ENCODE measurements at regions not wholly inside any gene's neighbourhood (a gene's known extent, or its start where the extent isn't known, plus 50 kb on each side); places are given as distances from the start of the nearest gene placed in this dataset.

DNA sequence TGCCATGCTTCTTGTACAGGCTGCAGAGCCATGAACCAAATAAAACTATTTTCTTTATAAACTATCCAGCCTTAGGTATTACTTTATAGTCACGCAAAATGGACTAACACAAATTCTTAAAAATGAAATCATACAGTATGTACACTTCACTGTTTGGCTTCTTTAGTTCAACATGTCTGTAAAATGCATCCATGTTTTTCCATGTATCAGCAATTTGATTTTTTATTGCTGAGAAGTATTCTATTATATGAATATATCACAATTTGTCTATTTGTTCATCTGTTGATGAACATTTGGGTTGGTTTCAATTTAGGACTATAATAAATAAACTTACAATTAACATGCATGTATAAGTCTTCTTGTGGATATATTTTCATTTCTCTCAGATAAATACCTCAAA is 182.1 kb downstream of the SCG2 start:
- DNase-seq (ENCODE audit: low spot score): no peak
- intact Hi-C loops (cut with DNase I): no loop called here

DNA sequence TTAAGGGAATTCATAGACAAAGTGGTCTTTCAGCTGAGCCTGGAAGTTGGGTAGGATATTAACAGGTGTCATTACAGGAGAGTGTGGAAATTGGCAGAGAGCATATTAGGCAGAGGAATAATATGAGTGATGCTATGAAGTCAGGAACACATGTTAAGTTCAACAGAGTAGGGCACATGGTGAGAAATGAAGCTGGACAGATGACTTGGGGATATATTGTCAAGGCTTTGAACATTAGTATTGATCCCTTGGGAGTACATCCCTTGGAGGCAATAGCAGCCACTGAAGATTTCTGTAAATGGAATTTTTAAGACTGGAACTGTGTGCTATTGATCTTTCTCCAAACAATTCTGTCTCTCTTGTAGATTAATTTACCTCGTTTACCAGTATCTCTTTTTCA is 170.7 kb downstream of the SCG2 start:
- intact Hi-C loops (cut with DNase I): no loop called here

DNA sequence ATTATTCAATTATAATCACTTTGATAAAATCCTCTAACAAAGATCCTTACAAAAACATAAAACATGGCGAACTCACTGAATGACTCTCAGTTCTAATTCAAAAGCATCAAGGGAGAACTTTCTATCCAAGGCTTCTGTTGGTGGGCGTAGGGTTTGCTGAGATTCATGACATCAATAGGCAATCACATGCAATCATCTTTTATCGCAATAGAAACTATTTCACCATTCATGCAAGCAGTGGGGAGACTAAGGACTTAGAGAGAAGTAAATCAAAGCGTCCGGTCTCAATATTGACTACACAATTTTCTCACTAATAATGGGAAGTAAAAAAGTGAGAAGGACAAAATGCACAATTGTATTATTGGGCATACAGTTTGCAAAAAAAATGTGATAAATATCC is 168.7 kb downstream of the SCG2 start:
- no peak for DNase-seq (ENCODE audit: low spot score)
- intact Hi-C loops (cut with DNase I): no loop called here

More for the DNA sequence above, 170.7 kb downstream of the SCG2 start:
- no peak for DNase-seq (ENCODE audit: low spot score)

DNA sequence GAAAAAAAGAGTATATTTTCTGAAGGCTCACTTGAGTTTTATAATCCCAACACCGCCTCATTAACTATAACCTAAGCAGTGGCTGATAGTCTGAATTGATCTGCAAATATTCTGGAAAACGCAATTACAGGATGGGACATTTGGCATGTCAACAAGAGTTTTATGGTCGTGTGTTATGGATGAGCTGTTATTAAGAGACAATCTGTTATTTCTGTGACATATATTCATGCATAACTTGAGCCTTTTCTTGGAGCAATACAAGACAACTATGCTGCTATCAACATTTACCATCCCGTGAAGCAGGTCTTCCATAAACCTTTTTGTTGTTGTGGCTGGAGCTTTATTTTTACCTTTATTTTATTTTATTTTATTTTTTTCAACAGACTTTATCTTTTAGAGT is 164.4 kb downstream of the SCG2 start:
- intact Hi-C loops (cut with DNase I): no loop called here

DNA sequence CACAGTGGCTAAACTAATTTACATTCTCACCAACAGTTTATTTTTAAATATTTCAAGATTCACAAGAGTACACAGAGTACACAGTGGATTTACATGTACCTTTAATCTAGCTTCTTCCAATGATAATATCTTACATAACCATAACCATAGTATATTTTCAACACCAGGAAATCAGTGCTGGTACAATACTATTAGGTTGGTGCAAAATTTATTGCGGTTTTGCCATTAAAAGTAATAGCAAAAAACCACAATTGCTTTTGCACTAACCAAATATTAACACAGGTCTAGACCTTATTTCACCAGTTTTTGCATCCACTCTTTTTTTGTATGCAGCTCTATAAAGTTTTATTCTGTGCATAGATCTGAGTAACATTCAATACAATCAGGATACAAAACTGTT is 163.0 kb downstream of the SCG2 start:
- no peak for DNase-seq (ENCODE audit: low spot score)
- intact Hi-C loops (cut with DNase I): no loop called here

More for the DNA sequence above, 164.4 kb downstream of the SCG2 start:
- DNase-seq (ENCODE audit: low spot score): no peak

DNA sequence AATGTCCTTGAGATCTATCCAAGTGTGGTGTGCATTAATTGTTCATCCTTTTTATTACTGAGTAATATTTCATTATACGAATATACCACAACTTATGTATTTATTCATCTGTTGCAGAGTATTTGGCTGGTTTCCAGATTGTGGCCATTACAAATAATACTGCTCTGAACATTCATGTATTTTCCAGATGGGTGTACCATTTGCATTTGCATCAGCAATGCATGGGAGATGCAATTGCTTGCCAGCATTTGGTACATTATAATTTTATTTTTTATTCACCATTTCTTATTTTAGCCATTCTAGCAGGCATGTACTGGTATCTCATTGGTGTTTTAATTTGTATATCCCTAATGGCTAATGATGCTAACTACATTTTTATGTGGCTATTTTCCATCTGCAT is 162.4 kb downstream of the SCG2 start:
- no peak for DNase-seq (ENCODE audit: low spot score)

DNA sequence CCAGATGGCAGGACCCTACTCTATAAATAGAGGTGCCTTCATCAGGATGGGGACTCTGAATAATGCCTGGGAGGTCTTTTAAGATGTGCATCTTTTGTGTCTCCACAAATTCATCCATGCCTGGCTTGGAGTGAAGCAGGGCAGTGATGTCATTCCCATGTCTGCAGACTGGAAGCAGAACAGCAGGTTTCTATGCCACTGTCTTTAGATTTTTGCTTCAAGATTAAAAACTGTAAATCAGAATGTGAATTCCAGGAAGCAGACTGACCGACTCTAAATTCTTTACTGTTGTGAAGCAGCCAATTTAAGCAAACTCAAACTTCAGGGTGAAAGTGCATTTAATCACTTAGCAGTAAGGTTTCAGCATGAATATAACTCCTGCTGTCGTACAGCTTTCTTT is 159.3 kb downstream of the SCG2 start:
- DNase-seq (ENCODE audit: low spot score): no peak
- intact Hi-C loops (cut with DNase I): no loop called here

More for the DNA sequence above, 162.4 kb downstream of the SCG2 start:
- intact Hi-C loops (cut with DNase I): no loop called here

DNA sequence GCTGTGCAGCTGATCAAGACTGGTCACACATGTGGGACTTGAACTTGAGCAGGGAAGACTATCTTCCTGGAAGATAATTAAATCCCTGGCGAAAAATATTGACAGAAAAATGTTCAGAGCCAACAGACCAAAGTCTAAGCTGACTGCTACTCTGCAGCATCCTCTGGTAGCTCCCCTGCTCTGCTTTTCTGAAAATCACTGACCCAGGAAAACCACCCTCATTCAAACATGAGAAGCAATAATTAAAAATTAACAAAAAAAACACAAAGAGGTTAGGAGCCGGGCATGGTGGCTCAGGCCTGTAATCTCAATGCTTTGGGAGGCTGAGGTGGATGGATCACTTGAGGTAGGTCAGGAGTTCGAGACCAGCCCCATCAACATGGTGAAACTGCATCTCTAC is 151.9 kb downstream of the SCG2 start:
- no peak for DNase-seq (ENCODE audit: low spot score)
- intact Hi-C loops (cut with DNase I): loop anchor here (10.0 kb wide), 1 partner anchor 345 kb away; no protein-coding TSS in a partner anchor

DNA sequence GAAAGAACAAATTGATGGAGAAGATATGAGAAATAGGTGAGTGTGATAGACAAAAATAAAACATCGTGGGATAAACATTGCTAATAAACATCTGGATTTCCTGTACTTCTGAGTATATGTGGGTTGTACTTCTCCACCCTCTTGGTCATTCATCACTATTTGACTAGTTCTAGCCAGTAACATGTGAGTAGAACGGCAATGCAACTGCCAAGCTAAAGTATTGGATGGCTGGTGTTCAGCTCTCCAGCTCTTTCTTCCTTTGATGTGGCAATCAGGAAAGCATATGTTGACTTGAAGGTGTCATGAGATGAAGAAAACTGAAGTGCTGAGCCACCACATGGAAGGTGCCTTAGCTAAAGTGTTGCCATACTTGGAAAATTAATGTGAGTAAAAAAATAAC is 144.9 kb downstream of the SCG2 start:
- DNase-seq (ENCODE audit: low spot score): no peak
- intact Hi-C loops (cut with DNase I): loop anchor here (10.0 kb wide), 1 partner anchor 338 kb away; no protein-coding TSS in a partner anchor

DNA sequence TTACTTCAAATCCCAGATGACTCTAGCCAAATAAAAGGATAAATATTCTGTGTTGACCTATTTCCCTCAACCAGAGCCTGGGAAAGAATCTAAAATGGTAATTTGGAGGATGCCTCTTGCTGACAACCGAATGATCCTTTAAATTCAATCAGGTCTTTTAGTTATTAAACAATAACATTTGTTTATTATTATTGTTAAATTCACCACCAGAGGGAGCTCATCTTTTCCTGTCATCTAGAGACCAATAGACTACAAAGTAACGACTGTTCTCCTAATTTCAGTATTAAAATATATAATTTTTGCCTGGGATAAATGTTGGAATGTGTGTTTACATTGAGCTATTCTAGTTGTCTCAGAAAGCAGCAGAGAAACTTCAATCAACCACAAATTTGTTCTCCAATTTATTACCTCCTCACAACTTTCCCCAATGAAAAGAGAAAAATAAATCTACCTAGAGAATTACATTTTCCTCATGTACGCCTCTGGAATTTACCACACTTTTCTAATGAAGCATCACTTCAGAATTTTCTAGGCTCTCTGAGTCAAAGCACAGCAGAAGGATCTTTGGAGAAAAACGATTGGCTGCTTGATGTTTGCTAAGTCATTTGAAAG is 142.7 kb downstream of the SCG2 start:
- intact Hi-C loops (cut with DNase I): loop anchor here (10.0 kb wide), 1 partner anchor 335 kb away; no protein-coding TSS in a partner anchor

DNA sequence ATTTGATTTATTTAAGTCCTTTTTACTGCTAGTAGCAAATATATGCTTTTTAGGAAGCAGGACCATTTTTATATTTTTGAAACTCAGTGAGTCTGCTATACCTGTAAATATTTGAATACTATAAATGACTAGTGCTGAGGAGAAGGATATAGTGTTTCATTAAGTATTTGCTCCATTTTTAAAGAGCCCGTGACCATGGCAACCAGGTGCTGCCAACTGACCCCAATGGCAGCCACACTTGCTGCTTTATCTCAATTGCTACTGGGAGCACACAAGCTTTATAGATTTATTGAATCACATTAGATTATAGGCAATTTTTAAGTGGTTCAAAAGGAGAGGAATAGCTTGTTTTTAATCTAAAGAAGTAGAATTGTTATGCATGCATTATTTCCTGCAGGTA is 142.0 kb downstream of the SCG2 start:
- intact Hi-C loops (cut with DNase I): loop anchor here (10.0 kb wide), 2 partner anchors 415 to 485 kb away; no protein-coding TSS in a partner anchor
- DNase-seq (ENCODE audit: low spot score): no peak

More for the DNA sequence above, 142.7 kb downstream of the SCG2 start:
- DNase-seq (ENCODE audit: low spot score): no peak

DNA sequence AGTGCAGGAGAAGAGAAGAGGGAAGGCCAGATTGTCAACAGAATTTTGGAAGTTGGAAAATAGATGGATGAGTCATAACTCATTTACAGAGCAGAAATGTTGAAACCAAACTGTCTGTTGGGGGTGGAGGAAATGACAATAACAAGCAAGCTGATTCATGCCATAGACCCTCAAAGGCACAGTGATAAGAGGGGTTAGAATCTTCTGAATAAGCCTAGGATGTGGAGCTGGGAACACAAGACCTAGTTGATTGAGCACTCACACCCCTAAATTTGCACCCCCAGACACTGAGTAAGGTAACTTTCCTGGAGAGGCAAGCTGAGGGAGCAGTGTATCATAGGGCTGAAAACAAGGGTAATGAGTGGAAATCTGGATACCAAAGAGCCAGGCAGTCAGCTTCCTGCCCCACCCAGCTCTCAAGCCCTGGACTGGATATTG is 141.4 kb downstream of the SCG2 start:
- intact Hi-C loops (cut with DNase I): loop anchor here (10.0 kb wide), 2 partner anchors 416 to 486 kb away; no protein-coding TSS in a partner anchor
- no peak for DNase-seq (ENCODE audit: low spot score)

DNA sequence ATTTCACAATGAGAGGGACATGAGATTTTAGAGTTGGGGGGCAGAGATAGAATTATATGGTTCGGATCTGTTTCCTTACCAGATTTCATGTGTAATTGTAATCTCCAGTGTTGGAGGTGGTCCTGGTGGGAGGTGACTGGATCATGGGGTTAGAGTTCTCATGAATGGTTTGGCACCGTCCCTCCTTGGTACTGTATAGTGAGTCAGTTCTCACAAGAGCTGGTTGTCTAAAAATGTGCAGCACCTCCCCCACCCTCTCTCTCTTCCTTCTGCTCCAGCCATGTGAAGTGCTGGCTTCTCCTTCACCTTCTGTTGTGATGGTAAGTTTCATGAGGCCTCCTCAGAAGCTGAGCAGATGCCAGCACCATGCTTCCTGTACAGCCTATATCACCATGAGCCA is 138.1 kb downstream of the SCG2 start:
- DNase-seq (ENCODE audit: low spot score): no peak
- intact Hi-C loops (cut with DNase I): loop anchor here (10.0 kb wide), 2 partner anchors 419 to 489 kb away; no protein-coding TSS in a partner anchor

DNA sequence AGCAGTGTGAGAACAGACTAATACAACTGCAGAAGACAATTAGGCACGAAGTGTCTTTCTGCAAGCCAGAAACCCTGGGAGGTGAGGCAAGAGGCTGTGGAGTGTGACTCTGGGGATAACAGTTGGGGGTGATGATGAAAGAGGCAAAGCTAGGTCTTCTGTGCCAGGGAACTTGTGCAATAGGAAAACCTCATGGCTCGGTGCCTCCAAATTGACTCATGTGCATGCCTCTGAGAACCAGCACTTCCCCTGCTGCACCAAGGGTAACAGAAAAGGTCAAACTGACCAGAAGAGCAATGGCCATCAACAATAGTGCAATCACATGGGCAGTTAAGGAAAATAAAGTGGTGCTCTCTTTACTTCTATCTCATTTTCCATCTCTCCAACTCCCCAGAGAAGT is 136.4 kb downstream of the SCG2 start:
- intact Hi-C loops (cut with DNase I): loop anchor here (5.0 to 10.0 kb wide), 3 partner anchors 147 to 491 kb away; no protein-coding TSS in a partner anchor

DNA sequence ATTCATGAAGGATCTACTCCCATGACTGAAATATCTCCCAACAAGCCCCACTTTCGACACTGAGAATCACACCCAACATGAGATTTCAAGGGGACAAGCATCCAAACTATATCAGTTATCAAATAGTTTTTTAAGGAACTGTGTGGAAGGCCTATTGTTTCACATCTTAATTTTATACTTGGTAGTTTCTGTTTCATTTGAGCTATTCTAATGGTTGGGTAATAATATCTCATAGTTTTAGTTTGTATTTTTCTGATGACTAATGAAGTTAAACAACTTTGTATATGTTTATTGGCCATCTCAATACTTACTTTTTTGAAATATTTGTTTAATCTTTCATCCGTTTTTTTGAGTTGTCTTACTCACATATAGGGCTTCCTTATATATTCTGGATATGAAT is 135.0 kb downstream of the SCG2 start:
- intact Hi-C loops (cut with DNase I): loop anchor here (5.0 to 10.0 kb wide), 3 partner anchors 145 to 492 kb away; no protein-coding TSS in a partner anchor

More for the DNA sequence above, 136.4 kb downstream of the SCG2 start:
- DNase-seq (ENCODE audit: low spot score): peak; percentile 82

DNA sequence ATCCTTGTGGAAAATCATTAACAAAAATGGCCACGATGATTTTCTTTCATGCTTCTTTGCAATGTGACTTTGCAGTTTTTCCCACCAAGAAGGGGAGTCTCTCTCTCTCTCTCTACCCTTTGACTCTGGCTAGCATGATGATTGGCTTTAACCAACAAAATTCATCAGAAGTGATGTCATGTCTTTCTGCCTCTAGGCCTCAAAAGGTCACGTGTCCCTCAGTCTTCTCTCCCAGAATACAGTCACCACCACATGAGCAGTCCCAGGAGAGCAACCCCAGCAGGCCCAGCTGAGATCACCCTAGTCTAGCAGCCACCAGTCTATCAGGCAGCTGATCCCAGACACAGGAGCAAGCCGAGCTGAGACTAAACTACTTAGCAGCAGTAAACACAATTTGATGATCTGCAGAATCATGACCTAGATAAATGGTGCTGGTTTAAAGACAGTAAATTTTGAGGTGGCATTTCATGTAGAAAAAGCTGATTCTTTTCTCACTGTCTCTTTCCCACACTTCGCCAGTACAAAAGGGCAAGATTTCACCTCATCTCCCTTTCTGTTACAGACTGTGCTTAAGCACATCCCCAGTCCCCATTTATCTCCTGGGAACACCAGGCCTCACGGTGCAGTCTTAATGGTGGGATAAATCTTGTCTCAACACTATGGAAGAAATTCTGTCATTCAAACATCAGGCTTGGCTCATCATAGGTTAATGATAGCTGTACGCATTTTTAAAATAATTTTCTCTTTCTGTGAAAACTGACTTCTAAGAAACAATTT is 132.7 kb downstream of the SCG2 start:
- intact Hi-C loops (cut with DNase I): loop anchor here (5.0 to 10.0 kb wide), 3 partner anchors 143 to 495 kb away; no protein-coding TSS in a partner anchor
- peak; percentile 81 for DNase-seq (ENCODE audit: low spot score)

More for the DNA sequence above, 135.0 kb downstream of the SCG2 start:
- no peak for DNase-seq (ENCODE audit: low spot score)

DNA sequence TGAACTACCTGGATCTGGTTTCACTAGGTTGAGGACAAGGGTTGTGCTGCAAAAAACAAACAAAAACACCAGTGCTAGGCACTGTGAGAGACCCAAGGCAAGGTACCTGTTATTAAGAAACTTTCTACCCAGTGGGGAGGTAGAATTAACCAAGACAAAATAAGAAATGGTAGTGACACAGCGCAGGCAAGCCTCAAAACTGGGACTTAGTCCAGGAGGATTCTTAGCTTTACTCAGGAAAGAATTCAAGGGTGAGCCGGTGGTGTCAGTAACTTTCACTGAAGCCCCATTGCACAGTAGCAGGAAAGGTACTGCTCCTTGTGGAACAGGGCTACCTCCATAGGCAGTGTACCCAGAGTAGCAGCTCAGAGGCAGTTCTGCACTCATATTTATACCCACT is 131.6 kb downstream of the SCG2 start:
- intact Hi-C loops (cut with DNase I): no loop called here

DNA sequence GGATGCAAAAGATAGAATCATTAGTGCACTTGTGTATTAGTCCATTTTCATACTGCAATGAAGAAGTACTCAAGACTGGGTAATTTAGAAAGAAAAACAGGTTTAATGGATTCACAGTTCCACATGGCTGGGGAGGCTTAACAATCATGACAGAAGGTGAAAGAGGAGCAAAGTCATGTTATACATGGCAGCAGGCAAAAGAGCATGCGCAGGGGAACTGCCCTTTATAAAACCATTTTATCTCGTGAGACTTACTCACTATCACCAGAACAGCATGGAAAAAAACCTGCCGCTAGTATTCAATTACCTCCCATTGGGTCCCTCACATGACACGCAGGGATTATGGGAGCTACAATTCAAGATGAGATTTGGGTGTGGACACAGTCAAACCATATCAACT is 129.4 kb downstream of the SCG2 start:
- intact Hi-C loops (cut with DNase I): no loop called here
- DNase-seq (ENCODE audit: low spot score): no peak

More for the DNA sequence above, 131.6 kb downstream of the SCG2 start:
- no peak for DNase-seq (ENCODE audit: low spot score)

DNA sequence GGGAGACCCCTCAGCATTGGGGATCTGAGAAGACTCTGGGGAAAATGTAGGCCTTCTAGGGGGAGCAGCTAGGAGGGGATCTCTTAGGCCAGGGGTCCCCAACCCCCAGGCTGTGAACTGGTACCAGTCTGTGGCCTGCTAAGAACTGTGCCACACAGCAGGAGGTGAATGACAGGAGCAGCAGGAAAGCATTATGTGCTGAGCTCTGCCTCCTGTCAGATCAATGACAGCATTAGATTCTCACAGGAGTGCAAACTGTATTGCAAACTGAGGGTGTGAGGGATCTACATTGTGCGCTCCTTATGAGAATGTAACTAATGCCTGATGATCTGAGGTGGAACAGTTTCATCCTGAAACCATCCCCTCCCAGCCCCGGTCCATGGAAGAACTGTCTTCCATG is 127.3 kb downstream of the SCG2 start:
- DNase-seq (ENCODE audit: low spot score): no peak
- intact Hi-C loops (cut with DNase I): no loop called here

DNA sequence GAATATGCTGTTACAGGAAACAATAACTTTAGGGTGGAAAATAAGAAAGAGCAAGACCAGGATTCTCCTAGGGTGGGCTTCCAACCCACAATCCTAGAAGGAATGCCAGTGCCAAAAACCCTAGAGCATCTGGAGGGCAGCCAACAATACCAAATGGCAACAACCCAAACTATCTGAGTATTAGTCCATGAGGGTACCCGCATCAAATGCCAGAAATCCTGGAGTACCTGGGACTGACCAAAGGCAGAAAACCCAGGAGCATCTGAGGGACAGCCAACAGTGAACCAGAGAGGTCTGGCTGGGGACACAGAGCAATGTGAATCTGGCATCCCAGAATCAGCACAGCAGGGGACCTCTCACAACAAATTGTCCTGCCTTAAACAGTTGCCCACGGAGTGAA is 126.3 kb downstream of the SCG2 start:
- DNase-seq (ENCODE audit: low spot score): no peak
- intact Hi-C loops (cut with DNase I): no loop called here

All from cardiac septum (tissue), 1 donor.